Coronary artery (tissue), 2 donors: ENCODE measurements at regions not wholly inside any gene's neighbourhood (a gene's known extent, or its start where the extent isn't known, plus 50 kb on each side); places are given as distances from the start of the nearest gene placed in this dataset.
"Not testable (repeated sequence)": the region's sequence is repeated elsewhere in the genome, so short reads cannot be mapped to it uniquely, and the experiment has no call there.

ENCODE experiments used
- DNase-seq: peaks from one replicate; pipeline ENCODE4 v3.0.0-alpha.2; 2017; ENCODE audit warnings: low spot score
- H3K27ac ChIP-seq, 2 donors: fragments of 200-600 bp; sonication (generic); one replicate each; pipeline ENCODE4 v1.5.1; 2016 to 2019
- H3K4me3 ChIP-seq: fragments of 200-600 bp; sonication (generic); 2 replicates; pipeline ENCODE4 v1.5.1; 2016; ENCODE audit warnings: mild to moderate bottlenecking, moderate library complexity
- TF ChIP-seq, protein P1 (sequence below): fragments of 200-600 bp; sonication (generic); IDR thresholded peaks from one replicate; pipeline ENCODE4 v1.5.1; 2019; ENCODE audit warnings: antibody characterized with exemption

DNA sequence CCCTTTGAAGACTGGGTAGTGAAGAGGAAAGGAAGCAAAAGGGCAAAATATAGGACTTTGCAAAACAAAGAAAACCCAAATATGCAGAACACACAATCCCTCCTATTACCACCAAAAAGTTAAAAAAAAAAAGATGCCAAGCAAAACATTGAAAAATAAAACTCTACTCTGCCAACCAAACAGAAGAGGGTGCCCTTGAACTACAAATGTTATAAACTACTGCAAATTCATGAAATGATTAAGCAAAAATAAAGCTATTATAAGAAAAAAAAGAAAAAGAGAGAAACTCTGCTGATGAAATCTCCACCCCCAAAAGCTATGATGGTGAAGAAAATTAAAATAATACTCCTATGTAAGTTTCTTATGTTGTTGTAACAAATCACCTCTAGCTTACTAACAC is 168.5 kb upstream of the STK26 start:
- TF ChIP-seq, protein P1, sequence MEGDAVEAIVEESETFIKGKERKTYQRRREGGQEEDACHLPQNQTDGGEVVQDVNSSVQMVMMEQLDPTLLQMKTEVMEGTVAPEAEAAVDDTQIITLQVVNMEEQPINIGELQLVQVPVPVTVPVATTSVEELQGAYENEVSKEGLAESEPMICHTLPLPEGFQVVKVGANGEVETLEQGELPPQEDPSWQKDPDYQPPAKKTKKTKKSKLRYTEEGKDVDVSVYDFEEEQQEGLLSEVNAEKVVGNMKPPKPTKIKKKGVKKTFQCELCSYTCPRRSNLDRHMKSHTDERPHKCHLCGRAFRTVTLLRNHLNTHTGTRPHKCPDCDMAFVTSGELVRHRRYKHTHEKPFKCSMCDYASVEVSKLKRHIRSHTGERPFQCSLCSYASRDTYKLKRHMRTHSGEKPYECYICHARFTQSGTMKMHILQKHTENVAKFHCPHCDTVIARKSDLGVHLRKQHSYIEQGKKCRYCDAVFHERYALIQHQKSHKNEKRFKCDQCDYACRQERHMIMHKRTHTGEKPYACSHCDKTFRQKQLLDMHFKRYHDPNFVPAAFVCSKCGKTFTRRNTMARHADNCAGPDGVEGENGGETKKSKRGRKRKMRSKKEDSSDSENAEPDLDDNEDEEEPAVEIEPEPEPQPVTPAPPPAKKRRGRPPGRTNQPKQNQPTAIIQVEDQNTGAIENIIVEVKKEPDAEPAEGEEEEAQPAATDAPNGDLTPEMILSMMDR, result no peak
- Histone ChIP-seq H3K27ac (no peak overlapping the region), H3K4me3 (no peak overlapping the region)
- no peak for DNase-seq

DNA sequence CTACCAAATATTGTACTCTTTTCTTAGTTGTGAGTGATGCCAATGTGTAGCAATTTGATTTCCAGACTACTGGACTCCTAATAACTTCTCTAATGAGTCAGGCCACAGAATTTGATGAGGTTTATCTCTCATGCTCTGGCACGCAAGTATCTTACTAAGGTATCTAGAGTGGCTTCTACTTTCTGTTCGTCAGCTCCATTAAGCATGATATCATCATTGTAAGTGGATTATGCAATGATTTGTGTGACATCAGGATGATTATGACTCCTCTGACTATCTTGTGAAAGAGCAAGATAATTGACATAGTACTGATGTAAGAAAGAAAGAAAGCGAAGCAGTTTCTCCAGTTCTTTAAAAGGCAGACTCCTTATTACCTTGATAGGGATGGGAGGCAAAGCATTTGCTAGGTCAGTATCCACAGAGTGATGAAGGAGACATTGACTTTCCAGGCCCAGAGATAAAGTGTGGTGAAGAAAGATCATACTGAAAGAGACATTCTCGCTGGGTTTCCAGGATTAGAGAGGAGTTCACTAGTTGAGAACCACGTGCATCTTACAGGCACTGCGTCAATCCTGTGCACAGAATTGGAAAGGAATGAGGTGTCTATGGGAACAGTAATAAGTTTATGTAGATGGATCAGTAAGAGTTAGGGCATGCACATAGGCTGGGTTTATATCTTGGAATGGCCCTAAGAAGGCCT is 161.9 kb upstream of the STK26 start:
- no peak overlapping the region for H3K4me3 ChIP-seq
- H3K27ac ChIP-seq, result no peak overlapping the region
- TF ChIP-seq, protein P1, result no peak
- DNase-seq, result no peak

DNA sequence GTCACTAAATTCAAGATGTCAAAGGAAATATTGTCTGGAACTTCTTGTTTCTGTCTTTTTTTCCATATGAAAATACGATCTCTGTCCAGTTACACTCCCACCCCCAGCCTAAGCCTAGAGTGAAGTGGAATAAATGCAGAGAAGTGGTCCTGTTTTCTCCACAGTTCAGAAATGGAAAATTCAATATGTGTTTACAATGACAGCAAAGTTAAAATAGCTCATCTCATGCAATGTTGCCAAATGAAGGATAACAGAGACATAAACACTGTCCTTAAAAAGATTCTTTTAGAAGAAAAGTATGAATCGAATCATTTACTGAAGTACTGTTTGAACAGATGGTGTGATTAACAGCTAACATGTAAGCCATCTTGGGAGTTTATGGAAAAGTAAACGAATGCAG is 160.8 kb upstream of the STK26 start:
- Histone ChIP-seq H3K4me3 (no peak overlapping the region), H3K27ac (no peak overlapping the region)
- TF ChIP-seq, protein P1, result no peak
- no peak for DNase-seq

DNA sequence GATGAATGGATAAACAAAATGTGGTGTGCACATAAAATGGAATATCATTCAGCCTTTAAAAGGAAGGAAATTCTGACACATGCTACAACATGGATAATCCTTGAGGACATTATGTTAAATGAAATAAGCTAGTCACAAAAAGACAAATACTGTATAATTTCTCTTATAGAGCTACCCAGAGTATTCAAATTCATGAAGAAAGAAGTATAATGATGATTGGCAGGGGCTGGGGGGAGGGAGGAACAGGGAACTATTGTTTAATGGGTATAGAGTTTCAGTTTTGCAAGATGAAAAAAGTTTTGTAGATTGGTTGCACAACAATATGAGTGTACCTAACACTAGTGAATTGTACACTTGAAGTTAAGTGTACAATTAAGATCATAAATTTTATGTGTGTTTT is 153.9 kb upstream of the STK26 start:
- no peak for DNase-seq
- Histone ChIP-seq H3K27ac (no peak overlapping the region), H3K4me3 (no peak overlapping the region)
- TF ChIP-seq, protein P1, result no peak

DNA sequence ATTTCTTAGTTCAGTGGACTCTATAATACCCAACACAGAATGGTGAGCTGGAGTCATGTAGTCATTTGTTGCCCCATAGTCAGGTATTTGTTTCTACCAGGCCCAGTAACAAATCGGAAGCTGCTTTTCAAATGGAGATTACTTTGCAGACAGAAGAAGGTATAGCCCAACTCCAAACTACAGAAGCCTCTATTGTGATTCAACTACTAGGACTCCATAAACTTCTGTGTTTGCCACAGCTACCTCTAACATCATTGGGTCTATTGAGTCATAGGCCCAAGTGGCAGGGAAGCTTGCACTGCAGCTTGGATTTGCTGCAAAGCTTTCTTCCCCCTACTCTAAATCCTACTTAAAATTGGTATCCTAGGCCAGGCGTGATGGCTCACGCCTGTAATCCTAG is 148.8 kb upstream of the STK26 start:
- TF ChIP-seq, protein P1, result no peak
- H3K27ac ChIP-seq, result no peak overlapping the region
- no peak overlapping the region for H3K4me3 ChIP-seq
- DNase-seq, result no peak

DNA sequence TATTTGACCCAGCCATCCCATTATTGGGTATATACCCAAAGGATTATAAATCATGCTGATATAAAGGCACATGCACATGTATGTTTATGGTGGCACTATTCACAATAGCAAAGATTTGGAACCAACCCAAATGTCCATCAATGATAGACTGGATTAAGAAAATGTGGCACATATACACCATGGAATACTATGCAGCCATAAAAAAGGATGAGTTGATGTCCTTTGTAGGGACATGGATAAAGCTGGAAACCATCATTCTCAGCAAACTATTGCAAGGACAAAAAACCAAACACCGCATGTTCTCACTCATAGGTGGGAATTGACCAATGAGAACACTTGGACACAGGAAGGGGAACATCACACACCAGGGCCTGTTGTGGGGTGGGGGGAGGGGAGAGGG is 147.3 kb upstream of the STK26 start:
- not testable (repeated sequence) for H3K27ac ChIP-seq, DNase-seq, H3K4me3 ChIP-seq

DNA sequence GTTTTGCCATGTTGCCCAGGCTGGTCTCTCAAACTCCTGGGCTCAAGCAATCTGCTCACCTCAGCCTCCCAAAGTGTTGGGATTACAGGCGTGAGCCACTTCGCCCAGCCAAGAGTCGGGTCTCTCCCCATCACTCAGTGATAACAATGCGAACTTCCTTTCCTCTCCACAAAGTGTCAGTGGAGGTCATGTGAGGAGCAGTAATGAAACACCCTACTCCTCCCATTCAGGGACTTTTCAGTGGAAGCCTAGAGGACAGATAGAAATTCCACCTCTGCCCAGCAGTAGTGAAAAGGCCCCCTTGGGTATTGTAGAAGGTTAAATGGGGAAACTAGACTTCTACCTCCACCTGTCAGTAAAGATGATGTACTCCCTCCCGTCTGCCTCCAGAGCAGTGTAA is 141.9 kb upstream of the STK26 start:
- DNase-seq, result no peak
- Histone ChIP-seq H3K4me3 (no peak overlapping the region), H3K27ac (no peak overlapping the region)
- TF ChIP-seq, protein P1, result no peak

DNA sequence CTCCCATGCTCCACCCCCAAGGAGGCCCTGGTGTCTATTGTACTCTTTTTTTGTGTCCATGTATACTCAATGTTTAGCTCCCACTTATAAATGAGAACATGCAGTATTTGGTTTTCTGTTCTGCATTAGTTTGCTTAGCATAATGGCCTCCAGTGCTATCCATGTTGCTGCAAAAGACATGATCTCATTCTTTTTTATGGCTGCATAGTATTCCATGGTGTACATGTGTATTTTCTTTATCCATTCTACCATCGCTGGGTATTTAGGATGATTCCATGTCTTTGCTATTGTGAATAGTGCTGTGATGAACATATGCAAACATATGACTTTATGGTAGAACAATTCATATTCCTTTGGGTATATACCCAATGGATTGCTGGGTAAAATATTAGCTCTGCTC is 138.1 kb upstream of the STK26 start:
- DNase-seq, H3K27ac ChIP-seq, H3K4me3 ChIP-seq: not testable (repeated sequence)

DNA sequence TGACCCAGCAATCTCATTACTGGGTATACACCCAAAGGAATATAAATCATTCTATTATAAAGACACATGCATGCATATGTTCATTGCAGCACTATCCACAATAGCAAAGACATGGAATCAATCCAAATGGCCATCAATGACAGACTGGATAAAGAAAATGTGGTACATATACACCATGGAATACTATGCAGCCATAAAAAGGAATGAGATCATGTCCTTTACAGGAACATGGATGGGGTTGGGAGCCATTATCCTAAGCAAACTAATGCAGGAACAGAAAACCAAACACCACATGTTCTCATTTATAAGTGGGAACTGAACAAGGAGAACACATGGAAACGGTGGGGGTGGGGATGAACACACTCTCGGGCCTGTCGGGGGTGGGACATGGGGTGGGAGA is 129.2 kb upstream of the STK26 start:
- not testable (repeated sequence) for H3K4me3 ChIP-seq

More for the DNA sequence above, 129.2 kb upstream of the STK26 start:
- DNase-seq, H3K27ac ChIP-seq: not testable (repeated sequence)
